ENCODE measurements at regions not wholly inside any gene's neighbourhood (a gene's known extent, or its start where the extent isn't known, plus 50 kb on each side); places are given as distances from the start of the nearest gene placed in this dataset.

- Histone ChIP-seq H3K79me1 (ENCODE audit: insufficient read depth, low read depth, low read length, poor library complexity, severe bottlenecking) (no peaks in the 10 kb centered on the region), H2BK12ac (ENCODE audit: insufficient read length, low read depth, low read length) (no peak overlapping the region), H3K4ac (ENCODE audit: low read depth, low read length) (no peak overlapping the region), H3K27ac (ENCODE audit: insufficient read length, low read depth, low read length) (no peak overlapping the region), H3K79me2 (ENCODE audit: insufficient read depth, low read length) (no peaks in the 10 kb centered on the region), H3K14ac (ENCODE audit: insufficient read depth, low read length) (no peak overlapping the region), H4K8ac (replicated peaks; ENCODE audit: insufficient read length, low read depth, low read length) (no peak overlapping the region), H3T11ph (ENCODE audit: low read length) (no peak overlapping the region), H4K91ac (ENCODE audit: insufficient read length, low read depth, low read length) (no peak overlapping the region), H3K23ac (ENCODE audit: insufficient read length, low read depth, low read length) (no peak overlapping the region), H2BK20ac (ENCODE audit: low read depth, low read length, poor library complexity, severe bottlenecking) (no peak overlapping the region), H2BK15ac (ENCODE audit: low read depth, low read length) (no peak overlapping the region), H3K4me2 (ENCODE audit: insufficient read depth, insufficient read length, low read length) (no peak overlapping the region), H3K4me1 (ENCODE audit: insufficient read depth, low read length) (no peaks in the 10 kb centered on the region), H2BK120ac (ENCODE audit: low read depth, low read length, poor library complexity, severe bottlenecking) (no peak overlapping the region), H3K9ac (ENCODE audit: extremely low read depth, insufficient read length, low read length) (no peak overlapping the region), H3K18ac (ENCODE audit: insufficient read length, low read depth, low read length) (no peak overlapping the region), H3K9me3 (ENCODE audit: control insufficient read depth, low read depth, low read length) (no peaks in the 10 kb centered on the region), H2AFZ (ENCODE audit: low read length) (no peak overlapping the region), H2AK5ac (ENCODE audit: insufficient read length, low read length) (no peak overlapping the region), H3K23me2 (ENCODE audit: insufficient read length, low read depth, low read length, poor library complexity, severe bottlenecking) (no peaks in the 10 kb centered on the region), H2BK5ac (ENCODE audit: insufficient read length, low read length) (no peak overlapping the region), H4K5ac (ENCODE audit: insufficient read length, low read depth, low read length) (no peak overlapping the region), H3K27me3 (ENCODE audit: insufficient read depth, low read length) (no peaks in the 10 kb centered on the region), H3K56ac (ENCODE audit: insufficient read length, low read depth, low read length) (no peak overlapping the region), H4K20me1 (ENCODE audit: control insufficient read depth, insufficient read depth, insufficient read length) (no peaks in the 10 kb centered on the region)
- no CpG with 5 or more reads among the region's 4 CpGs for WGBS (ENCODE audit: extremely low coverage, insufficient read length, low lambda C conversion rate)
- no peaks in the 10 kb centered on the region for H3K4me1 Mint-ChIP-seq
- no peaks in the 10 kb centered on the region for H3K27me3 Mint-ChIP-seq (ENCODE audit: low read depth)
- H3K36me3 Mint-ChIP-seq (ENCODE audit: insufficient read depth in 1 of 3, low read depth in 3 of 3) = peaks cover 0 to 2% (median 0%) of the 10 kb centered on the region in 3 experiments; a peak in 3 of 7 replicates
- DNase-seq = no peak
- TF ChIP-seq CTCF (conservative IDR thresholded peaks at IDR 0.05) = no peak
- H3K27ac Mint-ChIP-seq = 0 out of 7 replicates have a peak overlapping the region, but pooled peaks of 1 of the 3 experiments have one; percentile 36
- H3K4me3 Mint-ChIP-seq = no peak overlapping the region
- no peaks in the 10 kb centered on the region; a peak in 3 of 5 replicates for H3K9me3 Mint-ChIP-seq
Observed at GRCh38 chr4:116361790-116362189, 723.6 kb downstream of the TRAM1L1 start.
